Prostate gland (tissue), 2 donors: ENCODE measurements at regions not wholly inside any gene's neighbourhood (a gene's known extent, or its start where the extent isn't known, plus 50 kb on each side); places are given as distances from the start of the nearest gene placed in this dataset.

Experiments used
- POLR2A ChIP-seq: fragments of 450-650 bp; IDR thresholded peaks from one replicate; pipeline ENCODE4 v1.6.1; 2016; ENCODE audit warnings: antibody characterized with exemption, mild to moderate bottlenecking
- POLR2AphosphoS5 ChIP-seq: sonication (generic); formaldehyde crosslinking; IDR thresholded peaks from one replicate; pipeline ENCODE4 v1.6.1; 2017; ENCODE audit warnings: antibody characterized with exemption
- TF ChIP-seq, protein P1 (sequence below), 4 experiments: fragments of 200-600 bp in 2 of 4; fragments of 450-650 bp in 2 of 4; sonication (generic) in 2 of 4; IDR thresholded peaks; 1 replicate in 3 of 4; 2 replicates in 1 of 4; pipeline ENCODE4 v1.5.1; 2016 to 2019; ENCODE audit warnings: antibody characterized with exemption in 4 of 4, mild to moderate bottlenecking in 2 of 4, moderate library complexity in 2 of 4

GRCh38 chr2:95721726-95722125 is 129.9 kb downstream of the TRIM43 start:
- TF ChIP-seq POLR2A (no peak), POLR2AphosphoS5 (no peak)
- TF ChIP-seq, protein P1, sequence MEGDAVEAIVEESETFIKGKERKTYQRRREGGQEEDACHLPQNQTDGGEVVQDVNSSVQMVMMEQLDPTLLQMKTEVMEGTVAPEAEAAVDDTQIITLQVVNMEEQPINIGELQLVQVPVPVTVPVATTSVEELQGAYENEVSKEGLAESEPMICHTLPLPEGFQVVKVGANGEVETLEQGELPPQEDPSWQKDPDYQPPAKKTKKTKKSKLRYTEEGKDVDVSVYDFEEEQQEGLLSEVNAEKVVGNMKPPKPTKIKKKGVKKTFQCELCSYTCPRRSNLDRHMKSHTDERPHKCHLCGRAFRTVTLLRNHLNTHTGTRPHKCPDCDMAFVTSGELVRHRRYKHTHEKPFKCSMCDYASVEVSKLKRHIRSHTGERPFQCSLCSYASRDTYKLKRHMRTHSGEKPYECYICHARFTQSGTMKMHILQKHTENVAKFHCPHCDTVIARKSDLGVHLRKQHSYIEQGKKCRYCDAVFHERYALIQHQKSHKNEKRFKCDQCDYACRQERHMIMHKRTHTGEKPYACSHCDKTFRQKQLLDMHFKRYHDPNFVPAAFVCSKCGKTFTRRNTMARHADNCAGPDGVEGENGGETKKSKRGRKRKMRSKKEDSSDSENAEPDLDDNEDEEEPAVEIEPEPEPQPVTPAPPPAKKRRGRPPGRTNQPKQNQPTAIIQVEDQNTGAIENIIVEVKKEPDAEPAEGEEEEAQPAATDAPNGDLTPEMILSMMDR (IDR thresholded peaks at IDR 0.05) = no peak
